GM12875 (cell line): ENCODE measurements at regions not wholly inside any gene's neighbourhood (a gene's known extent, or its start where the extent isn't known, plus 50 kb on each side); places are given as distances from the start of the nearest gene placed in this dataset.
"Not testable (repeated sequence)": the region's sequence is repeated elsewhere in the genome, so short reads cannot be mapped to it uniquely, and the experiment has no call there.

ENCODE experiments used
- H3K4me3 ChIP-seq: one replicate; pipeline ENCODE4 v1.5.1; 2011; ENCODE audit warnings: low read depth, low read length, control low read depth
- CTCF ChIP-seq: IDR thresholded peaks from 2 replicates; pipeline ENCODE4 v1.5.1; 2011; ENCODE audit warnings: low read depth, mild to moderate bottlenecking, control low read depth, inconsistent platforms, low read length, moderate library complexity, borderline replicate concordance; ENCODE audit not compliant: insufficient read depth

- no peak for TF ChIP-seq CTCF
These were observed 77.2 kb upstream of the CHST15 start for GRCh38 chr10:124170631-124171030.

GRCh38 chr10:124168991-124169802 lies 75.8 kb upstream of the CHST15 start:
- TF ChIP-seq CTCF: no peak
- no peak overlapping the region for H3K4me3 ChIP-seq

More at GRCh38 chr10:124170631-124171030, 77.2 kb upstream of the CHST15 start:
- no peak overlapping the region for H3K4me3 ChIP-seq

- H3K4me3 ChIP-seq: no peak overlapping the region
- no peak for TF ChIP-seq CTCF
These were observed 75.2 kb upstream of the CHST15 start for GRCh38 chr10:124168581-124168980.

GRCh38 chr10:124167925-124168324 lies 74.5 kb upstream of the CHST15 start:
- H3K4me3 ChIP-seq: not testable (repeated sequence)

GRCh38 chr10:124166431-124167125 lies 73.2 kb upstream of the CHST15 start:
- no peak for TF ChIP-seq CTCF
- H3K4me3 ChIP-seq: no peak overlapping the region

- TF ChIP-seq CTCF: no peak
- H3K4me3 ChIP-seq: no peak overlapping the region
These were observed 72.4 kb upstream of the CHST15 start for GRCh38 chr10:124165827-124166226.

- H3K4me3 ChIP-seq: no peak overlapping the region
- no peak for TF ChIP-seq CTCF
These were observed 71.9 kb upstream of the CHST15 start for GRCh38 chr10:124165311-124165710.
